ENCODE measurements at regions not wholly inside any gene's neighbourhood (a gene's known extent, or its start where the extent isn't known, plus 50 kb on each side); places are given as distances from the start of the nearest gene placed in this dataset.

DNA sequence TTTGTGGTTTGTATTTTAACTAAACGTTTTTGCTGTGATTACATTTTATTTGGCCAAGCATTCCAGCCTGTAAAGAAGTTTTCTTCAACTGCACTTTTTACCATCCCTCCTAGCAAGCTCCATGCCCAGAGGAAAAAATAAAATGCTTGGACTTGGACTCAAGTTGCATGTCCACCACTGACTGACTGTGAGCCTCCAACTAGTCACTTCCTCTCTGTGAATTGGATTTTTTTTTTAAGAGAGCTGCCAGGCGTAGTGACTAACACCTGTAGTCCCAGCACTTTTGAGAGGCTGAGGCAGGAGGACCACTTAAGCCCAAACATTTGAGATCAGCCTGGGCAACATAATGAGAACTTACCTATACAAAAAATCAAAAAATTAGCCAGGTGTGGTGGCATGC, 1185.2 kb upstream of the PIK3C3 start:
- POLR2A ChIA-PET: no interaction called here
- CTCF ChIA-PET: no interaction called here

DNA sequence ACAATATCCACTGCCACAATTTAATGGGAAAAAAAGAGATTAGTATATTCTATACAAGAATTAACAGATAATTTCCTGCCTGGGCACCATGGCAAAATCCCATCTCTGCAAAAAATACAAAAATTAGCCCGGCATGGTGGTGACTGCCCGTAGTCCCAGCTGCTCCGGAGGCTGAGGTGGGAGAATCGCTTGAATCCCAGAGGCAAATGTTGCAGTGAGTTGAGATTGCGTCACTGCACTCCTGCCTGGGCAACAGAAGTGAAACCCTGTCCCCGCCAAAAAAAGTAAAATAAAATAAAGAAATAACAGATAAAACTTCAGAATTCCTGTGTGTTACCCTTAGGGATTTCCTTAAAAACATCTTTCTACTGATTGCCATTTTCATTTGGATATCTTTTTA, 1194.8 kb upstream of the PIK3C3 start:
- ChIA-PET CTCF (no interaction called here), POLR2A (no interaction called here)

DNA sequence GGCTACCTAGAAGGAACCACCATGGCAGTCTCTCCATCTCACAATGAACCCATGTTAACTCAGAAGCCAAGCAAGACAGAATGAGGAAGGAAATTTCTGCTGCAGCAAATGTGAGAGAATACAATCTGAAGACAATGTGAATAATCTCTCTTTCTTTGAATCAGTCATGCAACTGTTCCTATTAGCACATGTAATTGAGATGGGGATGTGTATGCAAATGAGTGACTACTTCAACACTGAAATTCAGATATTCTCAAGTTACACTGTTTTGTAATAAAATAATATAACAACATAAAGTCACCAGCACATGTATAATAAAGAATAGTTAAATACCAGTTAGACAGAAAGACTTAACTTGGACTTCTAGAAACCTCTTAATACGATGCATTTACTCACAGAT, 1200.6 kb upstream of the PIK3C3 start:
- CTCF ChIA-PET: no interaction called here

DNA sequence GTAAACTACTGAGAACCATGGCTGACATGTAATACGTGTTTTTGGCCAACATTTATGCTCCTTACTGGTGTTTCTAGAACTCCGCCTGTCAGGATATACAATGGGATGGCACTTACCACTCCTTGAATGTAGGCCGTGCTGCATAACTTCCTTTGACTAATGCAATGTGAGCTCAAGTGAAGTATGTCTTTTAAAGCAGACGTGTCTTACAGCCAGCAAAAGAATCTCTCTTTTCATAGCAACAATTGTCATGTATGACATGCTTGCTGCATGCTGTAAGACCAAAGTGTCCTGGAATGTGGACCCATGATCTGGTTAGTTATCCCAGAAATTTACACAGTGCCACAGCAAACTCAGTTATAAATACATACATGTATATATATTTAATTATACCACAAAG, 1202.7 kb upstream of the PIK3C3 start:
- CTCF ChIA-PET: no interaction called here
- POLR2A ChIA-PET: no interaction called here

More for the DNA sequence above, 1200.6 kb upstream of the PIK3C3 start:
- POLR2A ChIA-PET: no interaction called here

DNA sequence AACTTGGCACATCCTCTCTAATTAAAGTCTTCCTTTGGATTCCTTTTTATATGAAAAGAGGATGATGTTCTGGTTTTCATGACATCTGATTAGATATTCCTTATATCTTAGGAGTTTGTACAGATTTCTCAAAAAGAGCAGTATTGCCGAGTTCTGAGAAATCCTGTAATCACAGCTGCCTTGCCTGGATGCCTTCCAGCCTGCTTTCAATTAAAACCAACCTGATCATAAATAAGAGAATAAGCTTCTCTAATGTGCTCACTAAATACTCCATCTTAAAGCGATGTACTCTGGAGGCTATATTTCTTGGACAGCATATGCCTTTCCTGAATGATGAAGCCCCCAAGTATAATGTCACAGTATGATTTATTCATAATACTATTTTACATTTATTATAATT, 1203.8 kb upstream of the PIK3C3 start:
- CTCF ChIA-PET: no interaction called here
- POLR2A ChIA-PET: no interaction called here

DNA sequence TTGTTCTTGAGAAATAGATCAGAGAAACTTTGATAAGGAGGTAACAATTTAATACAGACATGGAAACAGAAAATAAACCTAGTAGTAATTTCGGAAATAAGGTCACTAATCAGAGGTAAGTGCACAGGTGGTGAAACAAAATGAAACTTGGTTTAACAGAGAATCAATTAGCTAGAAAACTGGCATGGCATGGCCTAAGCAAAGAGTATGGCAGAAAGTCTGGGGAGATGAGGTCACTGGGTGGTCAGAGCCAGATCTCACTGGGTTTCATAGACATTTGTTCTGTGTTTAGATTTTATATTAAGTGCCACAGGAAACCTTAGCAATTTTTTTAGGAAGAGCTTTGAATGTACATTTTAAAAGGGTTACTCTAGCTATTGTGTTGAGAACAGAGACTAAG, 1216.0 kb upstream of the PIK3C3 start:
- POLR2A ChIA-PET: no interaction called here
- CTCF ChIA-PET: no interaction called here

DNA sequence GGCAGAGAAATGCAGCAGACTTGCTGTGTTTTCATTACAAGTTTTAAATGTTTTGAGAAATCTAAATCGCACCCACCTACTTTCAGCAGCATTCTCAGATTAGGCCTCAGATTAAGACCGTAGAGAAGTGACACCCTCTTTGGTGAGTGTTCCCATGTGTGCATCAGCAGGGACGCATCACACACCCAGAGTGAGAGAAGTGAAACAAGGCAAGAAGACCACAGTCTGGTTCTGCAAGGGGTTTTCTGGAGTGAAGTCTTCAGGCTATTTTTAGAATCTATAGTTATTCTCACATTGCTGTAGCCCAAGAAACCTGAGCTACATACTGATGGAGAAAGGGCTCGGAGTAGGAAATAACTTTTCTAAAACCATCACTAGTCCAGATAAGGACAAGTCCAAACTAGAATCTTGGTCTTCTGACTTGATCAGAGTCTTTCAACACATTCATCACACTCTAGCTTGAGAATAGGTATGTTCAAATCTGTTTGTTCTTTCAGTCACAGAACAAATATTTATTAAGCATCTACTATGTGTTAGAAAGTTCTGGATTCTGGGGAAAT, 1216.6 kb upstream of the PIK3C3 start:
- ChIA-PET CTCF (no interaction called here), POLR2A (no interaction called here)

DNA sequence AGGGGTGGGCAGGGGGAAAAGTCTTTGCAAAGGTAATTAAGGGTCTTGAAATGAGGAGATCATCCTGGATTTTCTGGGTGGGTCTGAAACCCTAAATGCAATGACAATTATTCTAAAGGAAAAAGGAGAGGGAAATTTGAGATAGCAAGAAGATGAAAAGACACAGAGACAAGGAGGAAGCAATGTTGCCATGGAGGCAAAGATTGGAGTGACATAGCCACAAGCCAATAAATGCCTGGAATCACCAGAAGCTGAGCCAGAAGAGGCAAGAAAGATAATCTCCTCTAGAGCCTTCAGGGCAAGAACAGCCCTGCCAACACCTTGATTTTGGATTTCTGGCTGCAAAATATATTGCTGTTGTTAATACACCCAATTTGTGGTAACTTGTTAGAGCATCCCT, 1246.3 kb upstream of the PIK3C3 start:
- ChIA-PET POLR2A (no interaction called here), CTCF (no interaction called here)

DNA sequence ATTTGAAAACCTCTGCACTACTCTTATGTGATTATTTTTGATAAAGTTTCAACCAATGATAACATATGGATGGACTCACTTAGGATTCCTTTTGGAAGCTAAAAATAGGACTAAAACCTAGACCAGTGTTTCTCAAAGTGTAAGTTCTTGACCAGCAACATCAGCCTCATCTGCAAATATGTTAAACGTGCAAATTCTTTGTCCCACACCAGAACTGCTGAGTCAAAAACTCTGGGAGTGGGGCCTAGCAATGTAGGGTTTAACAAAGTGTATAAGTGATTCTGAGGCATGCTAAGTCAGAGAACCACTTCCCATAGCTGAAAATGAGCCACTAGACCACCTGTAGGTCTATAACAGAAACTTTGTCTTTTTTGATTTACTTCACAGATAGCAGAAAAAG, 1247.2 kb upstream of the PIK3C3 start:
- POLR2A ChIA-PET: no interaction called here
- CTCF ChIA-PET: no interaction called here

DNA sequence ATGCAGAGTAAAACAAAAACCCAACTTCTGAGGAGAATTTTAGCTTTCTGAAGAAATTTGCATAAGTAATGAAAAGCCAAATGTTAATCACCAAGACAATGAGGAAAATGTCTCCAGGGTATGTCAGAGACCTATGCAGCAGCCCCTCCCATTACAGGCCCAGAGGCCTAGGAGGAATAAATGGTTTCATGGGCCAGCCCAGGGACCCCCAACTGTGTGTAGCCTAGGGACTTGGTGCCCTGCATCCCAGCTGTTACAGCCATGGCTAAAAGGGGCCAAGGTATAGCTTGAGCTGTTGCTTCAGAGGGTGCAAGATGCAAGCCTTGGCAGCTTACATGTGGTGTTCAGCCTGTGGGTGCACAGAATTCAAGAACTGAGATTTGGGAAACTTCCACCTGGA, 1256.9 kb upstream of the PIK3C3 start:
- ChIA-PET CTCF (no interaction called here), POLR2A (no interaction called here)

DNA sequence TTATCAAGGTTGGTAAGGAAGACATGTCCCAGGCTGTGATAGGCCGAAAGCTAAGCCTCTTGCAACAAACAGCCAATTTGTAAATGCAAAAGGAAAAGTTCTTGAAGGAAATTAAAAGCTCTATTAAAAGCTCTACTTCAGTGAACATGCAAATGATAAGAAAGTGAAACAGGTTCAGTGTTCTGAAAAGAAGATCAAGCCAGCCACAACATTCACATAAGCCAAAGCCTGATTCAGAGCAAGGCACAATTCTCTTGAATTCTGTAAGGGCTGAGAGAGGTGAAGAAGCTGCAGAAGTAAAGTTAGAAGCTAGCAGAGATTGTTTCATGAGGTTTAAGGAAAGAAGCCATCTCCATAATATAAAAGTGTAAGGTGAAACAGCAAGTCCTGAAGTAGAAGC, 1259.5 kb upstream of the PIK3C3 start:
- ChIA-PET CTCF (no interaction called here), POLR2A (no interaction called here)

DNA sequence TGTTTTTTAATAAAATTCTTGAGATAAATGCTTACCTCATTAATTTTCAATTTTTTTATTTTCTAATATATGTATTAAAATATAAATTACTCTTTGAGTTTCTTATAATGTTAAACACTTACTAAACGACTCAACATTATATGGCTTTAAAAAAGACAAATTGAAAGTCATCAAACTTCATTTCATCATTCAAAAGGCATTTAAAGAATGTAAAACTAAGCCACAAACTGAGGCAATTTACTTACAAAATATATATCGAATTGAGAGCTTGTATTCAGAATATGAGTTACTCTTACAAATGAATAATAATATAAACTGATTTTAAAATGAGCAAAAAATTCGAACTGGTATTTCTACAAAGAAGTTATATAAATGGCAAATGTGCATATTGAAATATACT, 1262.2 kb upstream of the PIK3C3 start:
- ChIA-PET CTCF (no interaction called here), POLR2A (no interaction called here)

DNA sequence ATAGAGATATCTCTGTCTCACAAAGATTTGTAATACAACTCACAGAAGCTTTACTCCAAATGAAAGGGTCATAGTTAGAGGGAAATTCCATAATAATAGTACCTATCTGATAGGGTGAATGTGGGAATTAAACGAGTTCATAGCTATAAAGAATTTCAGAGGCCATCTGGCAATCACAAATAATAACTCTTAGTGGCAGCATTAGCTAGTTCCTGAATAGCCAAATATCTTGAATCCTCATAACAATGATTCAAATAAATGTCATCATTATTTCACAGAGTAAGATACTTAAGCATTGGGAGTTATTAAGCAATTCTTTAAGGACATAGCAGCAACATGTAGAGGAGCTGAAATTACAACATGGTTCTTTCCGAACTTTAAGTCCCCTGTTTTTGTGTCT, 1265.0 kb upstream of the PIK3C3 start:
- ChIA-PET POLR2A (no interaction called here), CTCF (no interaction called here)

DNA sequence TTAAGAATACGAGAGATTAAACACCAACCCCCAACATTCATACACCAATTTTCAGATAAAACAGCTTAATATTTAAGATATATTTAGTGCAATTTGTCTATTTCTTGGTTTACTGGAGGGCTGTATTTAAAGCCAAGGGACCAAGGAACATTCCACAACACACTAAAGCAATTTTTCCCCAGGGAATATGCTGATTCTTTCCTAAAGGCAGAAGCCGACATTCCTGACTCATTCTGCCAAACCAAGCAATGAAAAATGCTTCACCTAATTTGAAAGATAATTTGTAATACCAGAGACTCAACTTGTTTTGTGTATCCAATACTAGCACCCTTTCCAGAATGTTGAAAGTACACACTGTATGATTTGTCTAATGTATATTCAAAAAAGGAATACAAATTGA, 1267.6 kb upstream of the PIK3C3 start:
- POLR2A ChIA-PET: no interaction called here
- CTCF ChIA-PET: no interaction called here

DNA sequence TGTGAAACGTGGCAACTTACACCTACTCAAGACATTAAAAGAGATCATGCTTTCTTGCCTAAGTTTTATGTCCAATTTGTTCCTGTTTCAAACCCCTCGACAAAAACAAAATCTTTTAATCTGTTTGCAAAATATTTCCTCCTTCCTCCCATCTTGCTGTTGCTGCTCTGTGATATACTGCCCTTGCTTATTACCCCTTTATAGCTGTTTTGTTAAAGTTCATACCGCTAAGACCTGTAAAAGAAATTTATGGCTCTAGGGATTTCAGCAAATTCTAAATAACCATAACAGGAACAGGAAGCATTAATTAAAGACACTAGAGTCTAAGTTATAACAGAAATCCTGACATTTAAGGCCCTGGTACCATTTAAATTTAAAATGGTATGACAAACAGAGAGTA, 1268.2 kb upstream of the PIK3C3 start:
- ChIA-PET POLR2A (no interaction called here), CTCF (no interaction called here)

DNA sequence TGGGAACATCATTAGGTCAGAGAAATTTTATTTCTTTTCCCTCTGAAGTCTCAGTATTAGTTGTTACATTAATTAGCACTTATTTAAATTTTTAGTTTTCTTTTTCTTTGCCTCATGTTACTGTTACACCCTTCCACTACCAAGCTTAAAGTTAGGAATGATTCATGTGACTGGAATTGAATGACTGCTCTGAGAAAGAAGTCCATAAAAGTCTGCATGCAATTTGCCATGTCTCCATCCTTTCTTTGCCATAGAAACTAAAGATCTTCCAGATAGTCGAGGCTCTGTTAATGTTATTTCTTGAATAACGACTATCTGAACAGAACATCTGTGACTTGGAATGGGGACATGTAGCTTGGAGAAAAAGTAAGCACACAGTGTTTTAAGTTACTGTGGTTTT, 1269.8 kb upstream of the PIK3C3 start:
- POLR2A ChIA-PET: no interaction called here
- CTCF ChIA-PET: no interaction called here

DNA sequence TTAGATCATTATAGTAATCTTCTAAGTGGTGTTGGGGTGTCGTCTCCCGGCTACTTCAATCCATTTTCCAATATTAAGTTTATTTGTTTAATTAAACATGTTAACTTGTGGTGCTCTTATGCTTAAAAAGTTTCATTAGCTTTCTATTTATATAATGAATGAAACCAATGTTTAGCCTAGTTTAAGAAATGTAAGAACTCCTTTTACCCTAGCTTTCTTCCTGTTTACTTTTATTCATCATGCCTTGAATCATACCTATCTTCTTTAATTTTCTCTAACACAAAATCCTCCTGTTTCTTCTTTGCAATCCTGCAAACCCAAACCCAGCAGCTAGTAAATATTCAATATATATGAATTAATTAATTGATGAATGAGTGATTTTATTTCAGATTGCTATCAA, 1276.7 kb upstream of the PIK3C3 start:
- ChIA-PET CTCF (no interaction called here), POLR2A (no interaction called here)

DNA sequence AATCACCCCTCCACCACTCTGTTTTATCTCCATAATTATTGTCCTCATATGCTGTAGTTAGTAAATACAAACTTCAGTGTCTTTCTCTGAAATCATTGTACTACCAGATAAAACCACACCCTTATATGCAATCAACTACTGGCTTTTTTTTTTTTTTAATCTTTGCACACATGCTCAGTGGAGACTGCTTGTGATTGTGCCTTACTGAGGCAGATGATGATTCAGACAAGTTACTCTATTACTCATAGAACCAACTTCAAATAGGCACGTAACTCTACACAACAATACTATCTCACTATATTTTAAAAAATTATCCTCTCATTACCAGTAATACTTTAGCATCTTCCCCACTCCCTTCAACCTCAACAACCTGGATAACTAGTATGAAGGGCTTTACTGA, 1278.4 kb upstream of the PIK3C3 start:
- CTCF ChIA-PET: no interaction called here
- POLR2A ChIA-PET: no interaction called here

DNA sequence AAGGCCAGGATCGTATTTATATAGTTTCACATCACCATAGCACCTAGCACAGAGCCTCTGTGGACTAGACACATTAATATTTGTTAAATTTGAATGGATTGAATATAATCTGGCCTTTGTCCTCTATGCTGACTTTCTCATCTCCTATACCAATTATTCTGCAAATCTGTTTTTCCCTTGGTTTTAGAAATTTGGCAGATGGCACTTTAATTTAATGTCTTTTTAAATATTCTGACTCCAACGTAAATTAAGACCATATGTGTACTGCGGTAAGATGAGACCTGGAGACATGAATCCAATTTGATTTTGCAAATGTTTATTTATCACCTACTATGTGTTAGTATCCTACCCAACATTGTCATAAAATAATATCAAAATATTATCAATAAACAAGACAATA, 1281.9 kb upstream of the PIK3C3 start:
- CTCF ChIA-PET: no interaction called here
- POLR2A ChIA-PET: no interaction called here

DNA sequence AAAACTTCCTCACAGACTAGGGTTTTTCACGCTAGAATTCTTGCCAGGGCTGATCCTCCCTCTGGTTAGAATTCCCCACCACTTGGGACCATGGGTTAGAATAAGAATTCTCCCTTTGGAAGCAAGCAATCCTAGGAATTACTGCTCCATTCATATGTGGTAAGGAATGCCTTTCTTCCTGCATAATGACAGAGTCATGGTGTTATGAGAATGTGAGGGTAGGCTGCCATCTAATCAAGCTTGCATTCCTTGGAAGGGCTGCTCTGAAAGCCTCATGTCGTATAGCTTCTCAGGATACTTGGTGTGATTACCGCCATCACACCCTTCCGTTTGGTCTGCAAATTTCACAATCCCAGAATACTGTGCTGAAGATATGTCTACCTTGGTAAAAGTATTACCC, 1282.4 kb upstream of the PIK3C3 start:
- ChIA-PET CTCF (no interaction called here), POLR2A (no interaction called here)

DNA sequence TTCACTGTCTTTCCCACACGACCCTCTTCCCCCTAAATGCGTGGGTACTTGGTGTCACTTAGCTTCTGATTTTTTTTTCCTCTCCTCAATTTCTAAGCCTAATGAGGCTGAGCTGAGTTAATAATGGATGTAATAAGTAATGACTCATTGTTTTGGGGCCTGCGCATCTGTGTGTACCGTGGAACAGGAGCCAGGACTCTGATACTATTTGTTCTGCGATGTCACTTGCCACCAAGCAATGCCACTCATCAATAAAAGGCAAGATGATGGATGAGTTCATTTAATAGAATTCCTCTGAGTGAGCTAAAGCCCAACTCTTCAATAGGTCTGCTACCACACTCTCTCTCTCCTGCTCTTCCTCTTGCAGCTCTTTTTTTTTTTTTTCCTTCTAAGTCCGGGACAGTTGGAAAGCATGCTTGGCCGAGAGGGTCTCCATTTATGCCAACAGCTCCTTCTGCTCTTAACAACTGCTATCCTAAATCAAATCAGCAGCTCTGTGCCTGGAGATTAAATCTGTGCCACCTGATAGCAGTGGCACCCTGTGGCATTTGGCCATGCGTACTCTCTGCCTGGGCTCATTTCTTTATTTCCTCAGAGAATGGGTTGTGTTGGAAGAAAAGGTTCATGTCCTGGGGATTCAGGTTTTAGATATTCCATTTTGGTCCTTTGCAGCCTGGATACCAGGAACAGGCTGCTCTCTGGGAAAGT, 1284.2 kb upstream of the PIK3C3 start:
- ChIA-PET POLR2A (no interaction called here), CTCF (no interaction called here)

DNA sequence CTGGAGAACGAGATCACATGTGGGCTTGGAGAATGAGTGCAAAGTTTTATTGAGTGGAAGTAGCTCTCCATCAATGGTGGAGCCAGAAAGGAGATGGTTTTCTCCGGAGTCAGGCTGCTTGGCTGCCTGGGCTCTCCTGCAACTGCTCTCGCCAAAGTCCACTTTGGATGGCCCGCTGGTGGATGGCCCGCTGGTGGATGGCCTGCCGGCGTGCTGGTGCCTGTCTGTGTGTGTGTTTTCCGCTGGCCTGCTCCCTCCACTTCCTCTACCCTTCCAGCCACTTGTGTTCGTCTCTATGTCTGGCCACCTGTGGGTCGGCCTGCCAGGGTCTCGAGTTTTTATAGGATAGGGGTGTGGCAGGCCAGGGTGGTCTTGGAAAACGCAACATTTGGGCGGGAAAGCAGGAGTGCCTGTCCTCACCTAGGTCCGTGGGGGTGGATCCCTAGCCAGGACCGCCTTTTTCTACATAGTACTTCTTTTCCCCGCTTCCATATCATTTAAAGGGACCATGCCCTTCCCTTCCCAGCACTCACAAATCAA, 1292.1 kb upstream of the PIK3C3 start:
- POLR2A ChIA-PET: no interaction called here
- CTCF ChIA-PET: no interaction called here

DNA sequence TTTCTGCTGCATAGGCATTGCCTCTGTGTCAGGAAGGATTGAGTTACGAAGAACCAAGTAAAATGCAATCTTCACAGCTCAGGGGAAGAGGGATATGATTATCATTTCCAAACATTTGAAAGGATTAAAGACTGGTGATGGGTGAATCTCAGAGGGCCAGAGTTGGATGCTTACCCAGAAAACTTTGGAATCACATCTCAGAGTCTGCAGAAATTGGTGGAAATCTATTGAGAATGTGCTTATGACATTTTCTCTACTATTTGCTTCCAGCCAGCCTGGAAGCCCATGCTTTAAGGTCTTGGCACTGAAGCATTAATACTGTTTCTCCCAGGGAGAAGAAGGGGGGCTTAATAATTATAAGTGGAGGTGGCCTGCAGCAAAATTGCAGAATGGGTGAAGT, 1301.4 kb upstream of the PIK3C3 start:
- ChIA-PET POLR2A (no interaction called here), CTCF (no interaction called here)

Data from activated CD8-positive, alpha-beta memory T cell treated with anti-CD3 and anti-CD28 coated beads for 36 hours (primary cell).